IPS-15b (cell line): ENCODE measurements at regions not wholly inside any gene's neighbourhood (a gene's known extent, or its start where the extent isn't known, plus 50 kb on each side); places are given as distances from the start of the nearest gene placed in this dataset.

Experiments used
- H3K27me3 ChIP-seq: one replicate; pipeline ENCODE4 v1.6.1; 2013; ENCODE audit warnings: low read length; ENCODE audit not compliant: control insufficient read depth, insufficient read depth
- H3K36me3 ChIP-seq: one replicate; pipeline ENCODE4 v1.6.1; 2013; ENCODE audit warnings: low read length; ENCODE audit not compliant: control insufficient read depth, insufficient read depth
- H3K4me1 ChIP-seq: one replicate; pipeline ENCODE4 v1.6.1; 2013; ENCODE audit warnings: mild to moderate bottlenecking, low read length; ENCODE audit not compliant: control insufficient read depth, insufficient read depth
- H3K4me3 ChIP-seq: one replicate; pipeline ENCODE4 v1.5.1; 2013; ENCODE audit warnings: low read depth, low read length
- H3K9ac ChIP-seq: one replicate; pipeline ENCODE4 v1.6.1; 2013; ENCODE audit warnings: low read depth, mild to moderate bottlenecking, low read length
- H3K9me3 ChIP-seq: one replicate; pipeline ENCODE4 v1.6.1; 2013; ENCODE audit warnings: mild to moderate bottlenecking, low read length; ENCODE audit not compliant: control insufficient read depth, insufficient read depth

DNA sequence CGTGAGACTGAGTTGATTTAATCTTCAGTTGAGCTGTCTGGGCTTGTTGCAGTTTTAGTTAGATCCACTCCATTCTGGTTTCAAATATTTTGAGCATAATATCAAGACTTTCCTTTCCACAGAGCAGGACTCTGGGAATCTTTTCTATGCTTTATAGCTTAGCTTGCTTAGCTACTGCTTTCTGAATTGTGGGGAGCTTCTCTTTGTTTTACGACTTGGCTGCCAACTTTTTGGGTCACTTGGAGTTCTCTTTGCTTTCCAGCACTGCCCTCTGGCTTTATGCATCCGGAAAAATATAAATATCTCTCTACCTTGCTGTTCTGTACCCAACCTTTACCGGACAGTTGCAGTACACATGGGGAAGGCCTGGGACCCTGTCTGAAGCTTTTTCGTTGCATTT, 292.1 kb downstream of the STIM2 start:
- no peak overlapping the region for H3K9ac ChIP-seq
- no peaks in the 10 kb centered on the region for H3K27me3 ChIP-seq
- H3K9me3 ChIP-seq, result no peaks in the 10 kb centered on the region
- H3K4me1 ChIP-seq, result no peaks in the 10 kb centered on the region
- H3K4me3 ChIP-seq, result no peak overlapping the region
- H3K36me3 ChIP-seq, result no peaks in the 10 kb centered on the region

DNA sequence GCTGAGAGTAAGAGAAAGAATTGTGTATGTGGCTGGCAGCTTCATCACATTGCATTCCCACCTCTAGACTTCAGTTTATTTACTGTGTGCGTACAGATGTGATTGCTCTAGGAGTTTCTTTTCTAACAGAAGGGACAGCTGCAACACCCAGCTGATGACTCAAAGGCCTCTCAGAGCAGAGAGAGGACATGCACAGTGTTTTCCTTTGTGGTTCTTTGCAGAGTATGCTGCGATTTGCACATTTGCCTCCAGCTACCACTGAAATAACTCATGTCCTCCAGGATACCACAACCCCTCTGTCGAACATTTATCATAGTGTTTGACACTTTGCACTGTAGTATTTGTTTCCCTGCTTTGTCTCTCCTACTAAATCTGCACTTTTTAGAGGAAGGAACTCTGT, 294.1 kb downstream of the STIM2 start:
- H3K9ac ChIP-seq, result no peak overlapping the region
- no peaks in the 10 kb centered on the region for H3K9me3 ChIP-seq
- H3K4me1 ChIP-seq, result no peaks in the 10 kb centered on the region
- no peaks in the 10 kb centered on the region for H3K36me3 ChIP-seq
- no peaks in the 10 kb centered on the region for H3K27me3 ChIP-seq
- H3K4me3 ChIP-seq, result no peak overlapping the region

DNA sequence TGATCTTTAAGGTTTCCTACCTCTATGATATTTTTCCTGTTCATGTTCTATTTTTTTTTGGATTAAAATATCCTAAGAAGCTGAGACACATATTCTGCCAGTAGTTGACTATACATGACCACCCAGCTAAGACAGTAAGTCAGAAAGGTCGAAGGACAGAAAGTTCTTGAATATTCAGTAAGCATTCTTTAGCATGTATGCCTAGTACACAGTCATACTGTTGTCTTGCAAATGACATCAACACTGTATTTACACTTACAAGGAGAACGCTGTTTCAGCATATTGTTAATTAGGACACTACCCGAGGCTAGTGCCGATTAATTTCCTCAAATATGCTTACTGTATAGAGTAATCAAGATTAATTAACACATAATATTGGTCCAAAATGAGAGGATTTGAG, 300.6 kb downstream of the STIM2 start:
- Histone ChIP-seq H3K4me3 (no peak overlapping the region), H3K9ac (no peak overlapping the region), H3K9me3 (no peaks in the 10 kb centered on the region), H3K36me3 (no peaks in the 10 kb centered on the region), H3K4me1 (peaks cover 7% of the 10 kb centered on the region), H3K27me3 (no peaks in the 10 kb centered on the region)

DNA sequence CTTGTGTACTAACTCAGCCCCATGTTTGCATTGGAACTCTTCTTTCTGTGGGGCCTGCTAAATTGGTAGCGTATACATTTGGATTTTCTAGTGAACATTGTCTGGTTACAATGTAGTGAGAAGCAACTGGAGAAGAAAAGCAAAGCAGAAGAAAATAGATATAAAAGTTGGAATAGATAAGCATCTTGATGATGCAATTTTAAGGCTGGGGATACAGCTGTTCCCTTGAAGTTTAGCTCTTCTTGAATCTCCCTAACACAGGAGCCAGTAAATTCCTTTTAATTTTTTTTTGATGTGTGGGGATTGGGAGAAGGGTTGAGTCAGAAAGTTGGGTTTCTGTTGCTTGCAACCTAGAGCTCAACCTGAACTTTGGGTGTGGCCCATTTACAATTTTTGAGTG, 308.1 kb downstream of the STIM2 start:
- no peaks in the 10 kb centered on the region for H3K27me3 ChIP-seq
- H3K4me1 ChIP-seq, result no peaks in the 10 kb centered on the region
- no peak overlapping the region for H3K9ac ChIP-seq
- no peak overlapping the region for H3K4me3 ChIP-seq
- H3K36me3 ChIP-seq, result no peaks in the 10 kb centered on the region
- no peaks in the 10 kb centered on the region for H3K9me3 ChIP-seq

DNA sequence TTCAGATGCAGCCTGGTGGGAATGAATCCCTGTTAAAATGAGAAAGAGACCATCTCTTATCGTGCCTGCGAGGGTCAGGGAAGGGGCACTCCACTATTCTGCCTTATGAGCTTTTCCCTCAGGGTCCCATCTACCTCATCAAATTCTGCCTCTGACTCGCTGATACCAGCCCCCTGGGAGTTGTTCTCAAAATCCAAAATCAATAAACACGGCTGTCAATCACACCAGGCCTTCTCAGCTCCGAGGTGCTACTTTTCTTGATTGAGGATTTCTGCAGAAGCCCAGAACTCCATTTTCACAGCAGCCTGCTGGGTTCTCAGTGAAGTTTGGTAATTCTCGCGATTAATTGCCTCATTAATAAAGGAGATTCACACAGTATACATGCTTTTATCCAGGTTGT, 312.6 kb downstream of the STIM2 start:
- Histone ChIP-seq H3K9ac (no peak overlapping the region), H3K9me3 (no peaks in the 10 kb centered on the region), H3K4me3 (no peak overlapping the region), H3K27me3 (no peaks in the 10 kb centered on the region), H3K36me3 (no peaks in the 10 kb centered on the region), H3K4me1 (no peaks in the 10 kb centered on the region)

DNA sequence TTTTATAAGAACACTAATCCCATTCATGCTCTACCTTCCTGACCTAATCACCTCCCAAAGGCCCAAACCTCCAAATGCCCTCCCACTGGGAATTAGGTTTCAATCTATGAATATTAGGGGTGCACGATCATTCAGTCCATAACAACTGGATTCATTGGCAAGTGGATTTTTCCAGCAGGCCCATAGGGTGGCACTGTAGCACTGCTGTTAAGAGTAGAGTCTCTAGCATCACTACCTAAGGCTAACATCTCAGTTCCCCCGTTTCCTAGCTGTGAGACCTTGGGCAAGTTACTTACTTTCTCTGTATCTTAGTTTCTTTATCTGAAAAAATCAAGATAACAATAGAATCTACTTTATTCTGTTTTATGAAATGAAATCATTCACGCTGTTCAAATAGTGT, 315.8 kb downstream of the STIM2 start:
- Histone ChIP-seq H3K4me1 (no peaks in the 10 kb centered on the region), H3K4me3 (no peak overlapping the region), H3K9me3 (no peaks in the 10 kb centered on the region), H3K9ac (no peak overlapping the region), H3K36me3 (no peaks in the 10 kb centered on the region), H3K27me3 (no peaks in the 10 kb centered on the region)

DNA sequence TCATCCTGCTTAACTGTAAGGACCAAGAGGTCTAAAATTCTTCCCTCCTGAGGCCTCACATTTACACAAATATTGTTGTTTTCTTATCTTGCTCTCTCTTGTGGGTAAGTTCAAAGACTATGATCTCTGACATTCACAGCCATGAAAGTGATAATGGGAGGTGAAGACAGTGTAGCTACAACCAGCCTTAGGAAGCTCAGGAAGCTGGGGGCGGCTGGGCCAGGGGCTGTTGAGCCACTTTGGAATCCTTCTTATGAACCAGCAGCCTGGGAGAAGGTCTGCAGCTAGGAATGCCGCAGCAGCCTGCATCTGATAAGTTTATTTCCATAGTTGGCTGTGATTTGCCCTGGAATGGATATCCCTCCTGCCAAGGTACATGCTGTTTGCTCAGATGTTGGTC, 316.2 kb downstream of the STIM2 start:
- H3K9me3 ChIP-seq, result no peaks in the 10 kb centered on the region
- H3K9ac ChIP-seq, result no peak overlapping the region
- H3K4me1 ChIP-seq, result no peaks in the 10 kb centered on the region
- no peaks in the 10 kb centered on the region for H3K36me3 ChIP-seq
- H3K4me3 ChIP-seq, result no peak overlapping the region
- no peaks in the 10 kb centered on the region for H3K27me3 ChIP-seq

DNA sequence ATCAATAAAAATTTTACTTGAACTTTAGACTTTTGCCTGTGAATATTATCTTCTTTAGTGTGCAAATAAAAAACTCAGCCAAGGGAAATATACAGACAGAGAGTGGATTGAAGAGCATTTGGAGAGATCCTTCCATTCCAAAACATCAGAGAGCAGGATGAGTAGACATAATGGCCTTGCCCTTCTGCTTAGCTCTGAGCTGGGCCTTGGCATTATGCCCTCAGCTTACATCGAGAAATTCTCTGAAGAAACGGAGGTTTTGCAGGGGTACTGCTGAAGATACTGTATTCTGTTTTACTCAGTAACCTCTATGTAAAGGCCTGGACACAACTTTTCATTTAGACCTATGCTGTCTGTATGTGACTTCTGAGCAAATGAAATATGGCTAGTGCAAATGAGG, 317.4 kb downstream of the STIM2 start:
- no peaks in the 10 kb centered on the region for H3K9me3 ChIP-seq

DNA sequence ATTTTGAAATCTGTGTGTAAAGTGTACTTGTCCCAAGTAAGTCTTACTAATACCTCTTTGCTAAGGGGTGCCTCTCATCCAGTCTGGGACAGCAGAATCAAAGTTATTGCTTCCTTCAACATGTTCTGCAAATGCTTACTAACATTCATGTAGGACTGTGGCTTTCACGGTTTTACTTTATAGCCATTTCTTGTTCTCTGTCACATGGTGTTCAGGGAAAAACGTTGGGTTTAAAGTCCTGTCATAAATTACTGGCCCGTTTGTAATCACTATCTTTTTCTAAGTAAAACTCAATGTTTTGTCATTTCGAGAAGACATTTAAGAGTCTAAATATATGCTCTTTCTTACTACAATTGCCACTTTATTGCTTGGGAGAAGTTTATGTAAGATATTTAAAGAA, 321.1 kb downstream of the STIM2 start:
- Histone ChIP-seq H3K36me3 (no peaks in the 10 kb centered on the region), H3K9me3 (no peaks in the 10 kb centered on the region), H3K9ac (no peak overlapping the region), H3K4me3 (no peak overlapping the region), H3K27me3 (no peaks in the 10 kb centered on the region), H3K4me1 (no peaks in the 10 kb centered on the region)

More for the DNA sequence above, 317.4 kb downstream of the STIM2 start:
- H3K36me3 ChIP-seq, result no peaks in the 10 kb centered on the region
- H3K4me3 ChIP-seq, result no peak overlapping the region
- no peaks in the 10 kb centered on the region for H3K4me1 ChIP-seq
- no peaks in the 10 kb centered on the region for H3K27me3 ChIP-seq
- H3K9ac ChIP-seq, result no peak overlapping the region

DNA sequence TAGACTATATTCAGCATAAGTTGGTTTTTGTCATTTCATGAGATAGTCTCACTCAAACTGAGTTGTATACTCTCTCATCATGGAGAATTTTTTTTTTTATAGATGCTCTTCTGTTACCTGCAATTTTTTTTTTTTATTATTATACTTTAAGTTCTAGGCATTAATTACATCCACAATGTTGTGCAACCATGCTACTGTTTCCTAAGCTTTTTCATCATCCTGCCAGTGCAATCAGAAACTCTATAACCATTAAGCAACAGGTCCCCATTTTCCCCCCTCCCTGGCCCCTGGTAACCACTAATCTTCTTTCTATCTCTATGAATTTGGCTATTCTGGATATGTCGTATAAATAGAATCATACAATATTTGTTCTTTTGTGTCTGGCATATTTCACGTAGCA, 321.6 kb downstream of the STIM2 start:
- no peaks in the 10 kb centered on the region for H3K36me3 ChIP-seq
- no peak overlapping the region for H3K9ac ChIP-seq
- no peaks in the 10 kb centered on the region for H3K4me1 ChIP-seq
- H3K4me3 ChIP-seq, result no peak overlapping the region
- no peaks in the 10 kb centered on the region for H3K9me3 ChIP-seq
- no peaks in the 10 kb centered on the region for H3K27me3 ChIP-seq

DNA sequence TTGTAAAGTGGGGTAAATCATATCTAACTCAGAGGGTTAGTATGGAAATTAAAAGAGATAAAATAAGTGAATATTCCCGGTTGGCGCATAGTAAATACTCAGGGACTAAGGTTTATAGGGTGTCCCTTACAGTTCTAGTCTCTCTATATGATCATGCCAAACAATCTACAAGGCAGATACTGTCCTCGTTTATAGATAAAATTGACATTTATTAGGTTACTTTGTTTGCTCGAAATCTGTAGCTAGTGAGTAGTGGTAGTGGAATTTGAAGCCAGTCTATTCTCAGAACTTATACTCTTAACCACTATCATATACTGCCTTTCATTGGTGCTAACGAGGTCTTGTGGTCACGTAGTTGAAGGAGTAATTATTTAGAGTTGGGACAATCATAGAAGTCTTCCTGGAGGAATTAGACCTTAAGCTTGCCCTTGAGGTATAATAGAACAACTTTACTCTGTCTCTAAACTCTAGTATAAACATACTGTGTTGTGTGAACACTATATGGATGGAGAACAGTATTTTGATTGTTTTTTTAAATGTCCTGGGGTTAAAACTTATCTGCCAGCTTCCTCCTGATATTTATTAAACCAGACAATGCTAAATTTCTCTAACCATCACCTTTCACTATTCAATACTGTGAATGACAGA, 324.0 kb downstream of the STIM2 start:
- no peak overlapping the region for H3K4me3 ChIP-seq
- no peaks in the 10 kb centered on the region for H3K4me1 ChIP-seq
- H3K9ac ChIP-seq, result no peak overlapping the region
- no peaks in the 10 kb centered on the region for H3K9me3 ChIP-seq
- no peaks in the 10 kb centered on the region for H3K36me3 ChIP-seq
- no peaks in the 10 kb centered on the region for H3K27me3 ChIP-seq

DNA sequence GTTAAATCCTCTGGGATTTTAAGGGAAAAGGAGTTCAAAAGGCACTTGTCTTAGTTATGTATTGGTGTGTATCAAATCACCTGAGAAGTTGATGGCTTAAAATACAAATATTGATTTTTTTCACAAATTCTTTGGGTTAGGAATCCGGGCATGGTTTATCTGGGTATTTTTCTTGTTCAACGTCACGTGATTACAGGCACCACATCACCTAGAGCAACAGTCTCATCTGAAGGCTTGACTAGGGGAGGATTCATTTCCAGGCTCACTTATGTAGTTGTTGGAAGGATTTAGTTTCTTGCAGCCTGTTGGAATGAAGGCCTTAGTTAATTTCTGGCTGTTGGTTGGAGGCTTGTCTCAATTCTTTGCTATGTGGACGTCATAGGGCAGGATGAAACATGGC, 326.1 kb downstream of the STIM2 start:
- no peaks in the 10 kb centered on the region for H3K9me3 ChIP-seq
- H3K4me3 ChIP-seq, result no peak overlapping the region
- no peaks in the 10 kb centered on the region for H3K27me3 ChIP-seq
- no peaks in the 10 kb centered on the region for H3K36me3 ChIP-seq
- no peaks in the 10 kb centered on the region for H3K4me1 ChIP-seq
- no peak overlapping the region for H3K9ac ChIP-seq
